HG02678 (cell line): ENCODE measurements at regions not wholly inside any gene's neighbourhood (a gene's known extent, or its start where the extent isn't known, plus 50 kb on each side); places are given as distances from the start of the nearest gene placed in this dataset.

Source experiments
- ATAC-seq: cut with Tn5 transposase; IDR thresholded peaks from one replicate; pipeline ENCODE4 v1.9.1; 2021; ENCODE audit warnings: mild to moderate bottlenecking, moderate library complexity; ENCODE audit not compliant: unreplicated experiment

DNA sequence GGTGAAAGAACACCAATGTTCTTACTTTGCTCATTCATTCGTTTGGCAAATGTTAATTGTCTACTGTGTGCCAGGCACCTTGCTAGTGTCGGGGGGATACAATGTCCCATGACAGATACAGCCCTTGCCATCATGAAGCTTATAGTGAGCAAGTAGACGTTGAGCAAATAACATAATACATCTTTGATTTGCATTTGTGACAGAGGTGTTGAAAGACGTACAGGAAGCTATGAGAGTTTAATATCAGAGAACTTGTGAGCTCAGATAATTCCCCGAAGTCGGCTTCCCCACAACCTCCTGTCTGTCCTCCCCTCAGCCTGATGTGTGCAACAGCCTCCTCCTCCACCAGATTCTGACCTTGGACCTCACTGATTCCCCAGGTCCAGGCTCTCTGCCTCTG, 138.0 kb upstream of the SDK2 start:
- no peak for ATAC-seq

DNA sequence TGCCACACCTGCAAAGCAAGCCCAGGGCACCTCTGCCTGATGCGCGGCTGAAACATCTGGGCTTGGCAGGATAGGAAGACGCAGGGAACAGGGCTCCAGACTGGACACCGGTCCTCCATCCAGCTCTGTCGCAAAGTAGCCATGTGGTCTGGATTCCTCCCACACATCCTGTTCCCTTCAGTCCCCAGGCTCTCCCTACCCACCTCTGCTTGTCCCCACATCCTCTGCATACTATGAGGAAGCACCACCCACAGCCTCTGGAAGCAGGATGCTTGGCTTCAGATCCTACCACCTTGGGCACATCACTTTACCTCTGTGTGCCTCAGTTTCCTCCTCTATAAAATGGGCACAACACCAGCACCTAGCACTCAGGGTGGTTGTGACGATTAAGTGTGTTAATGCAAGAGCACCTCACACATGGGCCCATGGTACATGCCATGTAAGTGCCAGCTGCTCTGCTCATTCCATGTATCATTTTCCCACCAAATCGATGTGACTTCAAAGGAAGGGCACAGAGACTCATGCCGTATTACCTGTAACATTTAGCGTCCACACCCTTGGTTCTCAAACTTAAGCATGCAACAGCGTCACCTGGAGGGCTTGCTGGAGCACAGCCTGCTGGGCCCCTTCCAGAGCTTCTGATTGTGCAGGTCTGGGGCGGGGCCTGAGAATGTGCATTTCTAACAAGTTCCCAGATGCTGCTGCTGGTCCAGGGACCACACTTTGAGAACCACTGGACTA, 138.6 kb upstream of the SDK2 start:
- ATAC-seq, result no peak

DNA sequence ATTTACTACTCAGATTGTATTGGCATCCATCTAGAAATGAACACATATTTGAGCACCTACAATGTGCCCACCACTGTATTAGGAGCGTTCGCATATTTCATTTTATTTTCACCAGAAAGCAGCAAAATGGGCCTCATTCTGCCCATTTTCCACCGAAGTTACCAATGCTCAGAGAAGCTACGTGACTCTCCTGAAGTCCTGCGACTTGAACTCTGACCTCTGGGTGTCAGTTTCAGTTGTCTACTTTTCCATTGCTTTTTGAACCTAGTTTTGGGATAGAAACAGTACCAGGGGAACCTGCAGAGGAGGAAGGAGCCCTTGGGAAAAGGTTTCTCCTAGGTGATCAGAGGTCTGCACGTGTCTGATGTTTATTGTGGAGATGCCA, 139.1 kb upstream of the SDK2 start:
- ATAC-seq, result no peak

DNA sequence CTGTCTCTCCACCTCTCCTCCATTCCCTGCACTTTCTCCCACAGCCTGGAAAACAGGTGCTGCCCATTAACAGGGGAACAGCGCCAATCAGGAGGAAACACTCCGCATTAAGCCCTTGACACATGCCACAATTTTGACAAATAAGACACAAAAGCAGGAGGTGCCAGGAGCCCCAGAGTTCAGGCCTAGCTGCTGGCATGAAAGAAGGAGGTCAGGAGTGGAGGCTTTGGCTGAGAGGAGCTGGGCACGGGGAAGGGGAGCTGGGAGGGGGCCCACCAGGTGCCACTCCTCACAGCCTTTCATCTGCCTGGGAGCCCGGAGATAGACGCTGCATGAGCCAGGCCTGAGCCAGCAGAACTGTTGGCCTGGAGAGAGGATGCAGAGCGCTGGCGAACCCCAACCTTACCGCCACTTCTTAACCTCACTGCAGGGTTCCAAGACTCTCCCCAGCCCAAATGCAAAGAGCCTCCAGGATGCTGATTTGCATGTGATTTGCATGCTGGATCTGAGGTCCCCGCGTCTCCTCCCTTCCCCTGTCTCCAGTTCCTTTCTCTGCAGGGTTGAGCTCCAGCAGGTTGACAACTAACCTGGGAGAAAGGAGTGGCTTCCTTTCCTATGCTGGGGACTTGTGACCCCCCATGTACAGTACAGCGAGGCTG, 139.8 kb upstream of the SDK2 start:
- ATAC-seq, result no peak

DNA sequence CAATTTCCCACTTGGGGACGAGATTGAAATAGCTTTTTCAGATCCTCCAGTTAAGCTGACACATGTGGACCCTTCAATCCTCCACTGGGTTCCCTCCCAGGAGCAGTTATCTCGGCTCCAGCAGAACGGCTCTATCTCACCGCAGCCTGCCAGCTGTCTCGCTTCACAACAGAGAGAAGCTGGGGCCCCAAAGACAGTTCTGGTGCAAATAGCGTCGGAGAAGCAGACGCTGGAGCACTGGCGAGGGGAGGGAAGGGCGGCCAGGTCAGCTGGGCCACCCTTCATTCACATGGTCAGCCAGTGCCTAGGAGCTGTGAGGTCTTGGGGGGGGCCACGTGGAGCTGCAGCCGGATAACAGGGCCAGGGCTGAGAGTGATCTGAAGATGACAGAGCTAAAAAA, 141.3 kb upstream of the SDK2 start:
- ATAC-seq, result no peak

DNA sequence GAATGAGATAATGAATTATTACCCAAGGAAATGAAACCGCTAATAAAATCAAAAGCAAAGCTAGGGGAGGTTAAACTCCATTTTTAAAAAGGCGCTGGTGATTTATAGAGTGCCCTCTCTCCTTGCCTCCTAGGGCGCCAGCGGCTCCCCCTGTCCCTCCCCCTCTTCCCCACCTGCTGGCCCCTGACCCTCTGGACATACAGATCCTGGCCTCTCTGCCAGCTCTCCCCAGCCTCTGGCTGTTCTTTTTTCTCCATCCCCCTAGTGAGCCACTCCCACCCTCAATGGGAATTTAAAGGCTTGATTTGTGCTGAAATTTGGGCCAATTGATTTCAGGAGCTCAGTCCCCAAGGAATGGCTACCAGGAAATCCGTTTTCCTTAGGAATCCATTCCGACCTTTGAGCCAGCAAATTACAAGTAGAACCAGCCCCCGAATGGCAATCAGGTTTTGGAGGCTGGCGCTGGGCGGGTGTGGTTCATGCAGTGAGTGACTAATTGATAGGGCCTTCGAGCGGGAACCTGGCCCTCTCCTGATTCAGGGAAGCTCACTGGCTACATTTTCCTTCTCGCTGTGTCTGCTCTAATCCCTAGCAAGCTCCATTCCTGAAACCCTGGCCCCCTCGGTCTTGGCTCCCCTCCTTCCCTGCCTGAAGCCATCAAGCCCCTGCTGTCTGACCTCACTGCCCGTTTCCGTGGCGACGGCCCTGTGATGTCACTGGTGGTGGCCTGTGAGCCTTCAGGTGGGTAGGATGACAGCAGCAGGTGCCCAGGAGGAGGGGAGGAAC, 141.9 kb upstream of the SDK2 start:
- ATAC-seq, result no peak

DNA sequence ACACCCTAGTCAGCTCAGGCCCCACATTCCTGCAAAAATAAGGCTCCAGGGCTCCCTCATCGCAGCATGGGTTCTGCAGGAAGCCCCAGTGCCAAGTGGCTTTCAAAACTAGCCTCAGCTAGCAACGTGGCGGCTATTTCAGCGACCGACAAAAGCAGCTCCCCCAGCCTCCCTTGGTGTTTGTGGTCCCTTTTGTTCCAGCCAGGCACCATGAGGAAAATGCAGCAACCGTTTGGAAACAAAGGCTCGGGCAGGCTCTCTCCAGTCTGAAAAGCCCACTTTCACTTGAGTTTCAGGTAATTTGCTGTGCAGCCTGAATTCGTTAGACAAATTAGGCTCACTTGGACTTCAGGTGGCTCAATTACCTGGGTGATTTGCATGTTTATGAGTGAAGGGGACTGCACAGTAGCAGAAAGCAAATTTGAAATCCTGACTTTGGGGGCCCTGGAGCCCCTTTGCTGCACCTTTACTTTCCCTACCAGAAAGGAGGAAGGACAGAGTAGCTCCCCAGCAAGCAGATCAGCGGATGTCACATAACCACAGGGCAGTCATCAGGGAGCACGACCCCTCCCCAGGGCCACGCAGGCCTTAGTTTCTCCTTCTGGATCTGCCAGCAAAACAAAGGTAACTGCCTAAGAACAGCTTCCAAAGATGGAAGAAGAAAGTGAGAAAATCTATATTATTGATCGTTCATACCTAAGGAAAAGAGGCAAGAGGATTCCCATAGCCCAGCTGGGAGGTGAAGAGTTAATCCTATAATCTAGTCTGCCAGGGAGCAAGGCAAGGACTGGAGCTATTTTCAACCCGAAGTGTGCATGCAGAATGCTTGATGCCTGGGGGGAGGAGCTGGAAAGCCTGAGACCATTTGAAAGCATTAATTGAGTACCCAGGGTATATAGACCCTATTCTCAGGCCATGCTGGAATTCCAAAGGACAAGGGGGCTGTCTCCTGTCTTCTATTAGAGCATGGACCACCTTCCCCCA, 143.1 kb upstream of the SDK2 start:
- ATAC-seq, result no peak

DNA sequence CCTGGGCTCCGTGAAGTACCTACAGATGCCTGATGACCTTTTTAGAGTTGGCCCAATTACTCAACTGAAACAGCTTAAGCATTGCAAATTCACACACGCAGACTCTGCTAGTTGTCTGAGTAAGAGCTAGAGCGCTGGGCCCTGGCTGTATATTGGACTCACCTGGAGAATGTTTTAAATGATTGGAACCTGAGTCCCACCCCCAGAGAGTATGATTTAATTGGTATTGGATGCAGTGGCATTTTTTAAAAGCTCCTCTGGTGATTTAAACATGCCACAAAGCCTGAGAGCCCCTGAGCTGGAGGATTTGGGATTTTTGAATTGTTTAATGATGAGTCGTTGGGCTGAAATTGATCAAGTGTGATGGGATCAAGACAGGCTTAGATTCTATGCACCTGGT, 143.9 kb upstream of the SDK2 start:
- no peak for ATAC-seq

DNA sequence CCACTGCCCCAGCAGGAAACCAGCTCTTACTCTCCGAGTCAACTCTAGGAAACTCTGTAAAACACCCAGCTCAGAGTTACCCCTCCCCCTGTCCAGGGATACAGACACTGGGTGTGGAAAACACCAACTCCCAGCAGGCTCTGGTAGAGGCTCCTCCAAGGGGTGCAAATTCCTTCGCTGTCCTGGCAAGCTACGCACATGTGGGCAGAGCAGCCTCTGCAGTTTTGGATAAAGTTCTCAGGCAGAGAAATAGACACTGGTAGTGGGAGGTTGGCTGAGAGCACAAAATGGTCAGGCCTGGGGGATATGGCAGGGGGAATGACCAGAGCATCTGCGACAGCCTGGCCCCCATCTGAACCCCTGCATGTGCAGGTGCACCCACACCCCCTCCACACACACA, 146.9 kb upstream of the SDK2 start:
- ATAC-seq, result no peak

DNA sequence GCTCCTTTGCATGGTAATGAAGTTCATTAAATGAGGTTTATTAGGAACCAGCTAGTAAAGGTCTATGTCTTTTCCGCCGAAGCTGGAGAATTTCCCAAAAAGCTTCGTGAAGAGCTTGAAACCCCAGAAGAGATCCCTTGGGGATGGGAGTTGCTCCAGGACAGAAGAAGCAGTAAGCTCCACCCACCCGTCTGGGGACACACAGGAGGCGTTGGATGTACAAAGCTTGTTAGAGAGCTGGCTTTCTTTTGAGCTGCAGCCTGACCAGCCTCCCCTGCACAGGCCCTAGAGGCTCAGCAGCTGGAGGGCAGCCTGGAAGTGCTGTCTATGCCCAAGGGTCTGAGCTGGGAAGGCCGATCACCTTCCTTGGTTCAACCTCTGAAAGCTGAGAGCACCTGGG, 147.4 kb upstream of the SDK2 start:
- ATAC-seq, result no peak

DNA sequence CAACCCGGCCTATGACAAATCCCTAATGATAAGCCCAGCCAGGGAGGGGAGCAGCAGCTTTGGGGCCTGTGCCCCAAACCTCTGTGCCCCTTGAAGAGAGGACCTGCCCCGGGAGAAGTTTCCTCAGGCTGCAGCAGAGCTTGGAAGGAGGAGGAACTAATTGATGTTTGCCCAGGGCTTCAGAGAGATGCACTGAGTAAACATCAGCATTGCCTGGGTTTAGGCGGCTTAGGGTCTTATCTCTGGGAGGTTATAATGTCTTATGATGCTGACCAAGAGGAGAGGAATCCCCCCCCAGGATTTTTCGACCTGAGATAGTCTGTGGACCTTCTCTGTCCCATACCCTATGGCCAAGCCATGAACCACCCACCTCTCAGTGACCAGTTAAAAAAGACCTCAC, 148.7 kb upstream of the SDK2 start:
- no peak for ATAC-seq

DNA sequence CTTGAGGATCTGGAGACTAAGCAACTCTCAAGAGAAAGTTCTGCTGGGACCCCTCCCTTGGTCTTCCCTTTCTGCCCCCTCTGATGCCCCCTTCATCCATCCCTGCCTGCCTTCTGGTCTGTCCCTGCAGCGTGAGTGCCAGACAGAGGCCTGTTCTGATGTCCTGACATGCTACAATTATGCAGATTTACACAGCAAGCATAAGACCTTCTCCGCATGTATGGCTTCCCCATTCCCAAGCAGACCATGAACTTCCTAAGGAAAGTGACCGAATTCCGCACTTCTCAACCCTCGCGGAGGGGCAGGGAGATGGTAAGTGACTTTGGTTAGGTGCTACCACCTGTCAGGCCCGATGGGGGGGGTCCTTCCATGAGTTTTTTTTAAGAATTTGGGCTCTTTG, 150.1 kb upstream of the SDK2 start:
- ATAC-seq, result no peak

DNA sequence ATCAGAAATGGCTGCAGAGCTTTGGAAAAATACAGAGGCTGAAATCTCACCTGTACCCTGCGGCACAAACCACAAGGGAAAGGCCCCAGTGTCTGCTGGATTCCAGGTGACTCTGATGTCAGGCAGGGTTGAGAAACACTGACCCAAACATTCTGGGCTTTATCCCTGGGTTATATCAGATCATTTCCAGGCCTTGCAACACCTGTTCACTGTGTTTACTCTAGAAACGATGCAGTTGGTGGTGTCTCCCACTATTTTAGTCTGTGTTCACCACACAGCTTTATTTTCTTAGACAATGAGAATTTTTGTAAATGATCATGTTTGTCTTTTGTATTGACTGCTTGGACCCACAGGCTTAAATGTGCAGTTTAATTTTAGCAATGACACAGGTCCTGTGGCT, 151.5 kb upstream of the SDK2 start:
- ATAC-seq, result no peak

DNA sequence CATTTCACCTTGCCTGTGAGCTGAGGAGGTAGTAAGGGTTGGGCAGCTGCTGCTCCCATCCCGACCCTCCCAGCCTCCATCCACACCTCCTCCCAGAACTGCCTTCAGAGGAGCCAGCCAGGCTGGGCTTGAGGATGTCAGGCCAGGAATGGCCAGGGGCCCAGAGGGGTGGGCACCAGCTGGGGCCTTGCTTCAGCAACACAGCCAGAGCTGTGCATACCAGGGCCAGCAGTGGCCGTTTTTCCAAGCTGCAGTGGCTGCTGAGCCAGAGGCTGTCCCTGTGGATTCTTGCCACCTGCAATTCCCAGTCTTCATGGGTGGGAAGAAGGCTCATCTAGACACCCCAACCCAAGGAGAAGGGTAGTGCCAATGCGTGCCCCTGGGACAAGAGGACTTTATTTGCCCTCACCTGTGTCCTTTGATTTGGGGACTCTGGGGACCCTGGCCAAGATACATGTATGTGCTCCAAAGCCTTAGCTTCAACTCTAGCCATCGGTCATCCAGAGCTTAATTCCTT, 153.4 kb upstream of the SDK2 start:
- no peak for ATAC-seq

DNA sequence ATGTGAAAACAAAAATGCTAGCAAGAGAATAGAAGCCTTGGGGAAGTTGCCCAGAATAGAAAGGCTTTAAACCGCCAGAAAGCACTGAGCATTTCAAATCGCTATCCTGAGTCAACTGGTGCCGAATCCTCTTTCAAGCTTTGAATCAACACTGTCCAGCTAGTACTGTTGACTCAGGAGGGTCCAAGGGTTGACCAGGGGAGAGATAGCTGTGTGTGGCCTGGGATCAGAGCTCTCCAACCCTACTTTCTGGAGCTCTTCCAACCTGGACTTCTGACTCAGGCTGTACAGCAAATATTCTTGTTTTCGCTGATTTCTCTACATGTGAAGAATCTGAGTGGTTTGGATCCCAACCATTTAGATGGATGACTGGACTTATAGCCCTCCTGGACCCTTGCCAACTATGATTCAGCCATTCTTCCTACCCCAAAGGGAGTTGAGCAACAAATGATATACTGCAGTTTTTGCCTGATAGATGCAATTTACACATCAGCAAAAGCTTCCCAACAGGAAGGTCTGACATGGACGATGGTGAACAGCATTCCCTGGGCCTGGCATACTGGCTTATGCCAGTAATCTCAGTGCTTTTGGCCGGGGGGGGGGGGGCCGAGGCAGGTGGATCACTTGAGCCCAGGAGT, 154.0 kb upstream of the SDK2 start:
- no peak for ATAC-seq

DNA sequence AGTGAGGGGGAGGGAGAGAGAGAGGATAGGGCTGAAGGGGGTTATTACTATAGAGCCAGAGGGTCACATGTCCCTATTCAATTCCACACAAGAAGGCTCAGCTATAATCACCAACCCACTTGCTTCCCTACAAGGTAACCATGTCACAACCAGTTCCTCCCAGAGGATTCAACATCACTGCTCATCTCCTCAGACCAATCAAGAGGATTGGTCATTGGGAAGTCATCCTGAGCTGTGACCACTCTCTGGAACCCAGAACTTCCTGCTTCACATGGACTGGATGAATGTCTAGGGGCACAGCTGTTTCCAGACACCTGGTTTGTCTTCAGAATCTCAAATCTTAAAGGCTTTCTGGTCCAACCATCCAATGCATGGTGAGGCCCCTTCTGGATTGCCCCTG, 154.9 kb upstream of the SDK2 start:
- ATAC-seq, result no peak

DNA sequence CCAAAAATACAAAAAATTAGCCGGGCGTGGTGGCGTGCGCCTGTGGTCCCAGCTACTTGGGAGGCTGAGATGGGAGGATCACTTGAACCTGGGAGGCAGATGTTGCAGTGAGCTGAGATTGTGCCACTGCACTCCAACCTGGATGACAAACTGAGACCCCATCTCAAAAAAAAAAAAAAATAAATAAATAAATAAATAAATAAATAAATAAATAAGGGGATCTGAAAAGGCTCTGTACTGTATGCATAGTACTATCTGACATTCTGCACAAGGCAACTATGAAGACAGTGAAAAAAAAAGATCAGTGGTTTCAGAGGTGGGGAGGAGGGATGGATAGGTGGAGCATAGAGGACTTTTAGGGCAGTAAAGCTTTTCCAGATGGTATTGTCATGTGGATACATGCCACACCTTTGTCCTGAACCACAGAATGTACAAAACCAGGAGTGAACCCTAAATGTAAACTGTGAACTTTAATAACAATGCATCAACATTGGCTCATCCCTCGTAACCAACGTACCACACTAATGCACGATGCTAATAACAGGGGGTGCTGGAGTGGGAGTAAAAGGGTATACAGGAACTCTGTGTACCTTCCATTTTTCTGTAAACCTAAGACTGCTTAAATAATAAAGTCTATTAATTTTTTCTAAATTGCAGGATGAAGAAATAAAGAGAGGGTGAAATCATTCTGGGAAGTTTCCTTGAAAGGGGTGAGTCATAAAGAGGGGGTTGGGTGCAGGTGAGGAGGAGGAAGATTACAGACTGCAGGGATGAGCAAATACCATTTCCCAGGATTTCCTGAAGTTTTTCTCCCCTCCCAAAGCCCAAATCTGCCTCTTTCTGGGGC, 155.8 kb upstream of the SDK2 start:
- no peak for ATAC-seq

DNA sequence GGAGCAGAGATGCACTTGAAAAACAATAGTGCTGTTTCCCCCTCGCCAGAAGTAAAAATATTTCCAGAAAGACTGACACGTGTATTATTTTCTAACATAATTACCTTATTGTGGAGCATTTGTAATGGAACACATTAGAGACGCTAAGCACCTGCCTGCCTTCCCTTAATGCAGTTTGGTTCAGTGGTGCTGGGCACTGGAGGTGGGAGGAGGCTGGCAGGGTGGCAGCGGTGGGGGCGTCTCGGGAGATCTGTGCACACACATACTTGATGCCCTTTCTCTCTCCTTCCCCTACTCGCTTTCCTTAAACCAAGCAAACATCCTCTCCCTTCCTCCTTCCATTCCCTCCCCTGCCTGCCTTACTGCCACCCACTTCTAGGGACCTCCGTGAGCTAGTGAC, 156.6 kb upstream of the SDK2 start:
- ATAC-seq, result no peak

DNA sequence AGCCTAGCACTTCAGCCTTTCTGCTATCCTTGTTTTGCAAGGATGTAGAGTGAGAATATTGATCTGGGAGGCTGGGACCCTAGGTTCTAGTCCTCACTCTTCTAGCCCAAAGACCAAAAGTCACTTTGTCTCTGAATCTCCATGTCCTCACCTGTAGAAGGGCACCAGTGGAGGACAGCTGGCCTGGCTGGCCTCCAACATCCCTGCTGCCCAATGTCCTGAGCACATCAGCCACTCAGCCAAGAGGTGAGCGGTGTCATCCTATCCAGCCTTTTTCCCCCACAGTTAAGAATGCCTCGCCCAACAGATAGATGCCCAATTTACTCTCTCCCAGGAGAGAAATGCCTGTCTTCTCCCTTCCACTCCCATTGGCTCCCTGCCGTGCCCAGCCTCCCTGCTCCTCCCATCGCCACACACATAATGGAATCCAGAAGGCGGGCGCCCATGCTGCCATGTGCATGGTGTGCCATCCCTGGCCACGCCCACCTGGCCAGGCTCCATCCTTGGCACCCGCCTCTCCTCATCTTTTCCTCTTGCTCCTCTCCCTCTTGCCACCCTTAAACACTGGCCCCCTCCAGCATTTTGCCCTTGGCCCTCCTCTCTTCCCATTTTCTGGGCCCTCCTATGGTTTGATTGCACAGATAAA, 157.3 kb upstream of the SDK2 start:
- ATAC-seq, result no peak
